Sigmoid colon (tissue), 6 donors: ENCODE measurements at regions not wholly inside any gene's neighbourhood (a gene's known extent, or its start where the extent isn't known, plus 50 kb on each side); places are given as distances from the start of the nearest gene placed in this dataset.

Source experiments
- DNase-seq: peaks from one replicate; pipeline ENCODE4 v3.0.0-alpha.2; 2019
- H3K27ac ChIP-seq, 4 donors: fragments of 200-600 bp; sonication (generic); one replicate each; pipeline ENCODE4 v1.5.1; 2016 to 2019; ENCODE audit warnings: mild to moderate bottlenecking in 1 of 4
- H3K27me3 ChIP-seq, 3 donors: fragments of 200-600 bp; sonication (generic); one replicate each; pipeline ENCODE4 v1.5.1; 2019; ENCODE audit warnings: mild to moderate bottlenecking in 1 of 3
- H3K36me3 ChIP-seq, 4 donors: fragments of 200-600 bp; sonication (generic); one replicate each; pipeline ENCODE4 v1.5.1; 2016 to 2019
- H3K4me1 ChIP-seq, 4 donors: fragments of 200-600 bp; sonication (generic); one replicate each; pipeline ENCODE4 v1.5.1; 2017 to 2019
- H3K4me3 ChIP-seq, 4 donors: fragments of 200-600 bp; sonication (generic); one replicate each; pipeline ENCODE4 v1.5.1; 2017 to 2019; ENCODE audit warnings: mild to moderate bottlenecking in 2 of 4, moderate library complexity in 1 of 4
- H3K9me3 ChIP-seq, 4 donors: fragments of 200-600 bp in 3 of 4; sonication (generic) in 3 of 4; one replicate each; pipeline versions ENCODE4 v1.5.1 to v1.6.1; 2013 to 2019
- CTCF ChIP-seq, 4 experiments: fragments of 450-650 bp in 3 of 4; fragments of 200-600 bp in 1 of 4; IDR thresholded peaks; one replicate each; pipeline ENCODE4 v1.5.1; 2016 to 2019; ENCODE audit warnings: antibody characterized with exemption in 4 of 4, mild to moderate bottlenecking in 3 of 4, moderate library complexity in 2 of 4
- EP300 ChIP-seq, 4 donors: sonication (generic); formaldehyde crosslinking; IDR thresholded peaks; one replicate each; pipeline ENCODE4 v1.6.1; 2017; ENCODE audit warnings: antibody characterized with exemption in 4 of 4
- POLR2A ChIP-seq, 2 donors: fragments of 450-650 bp; IDR thresholded peaks; one replicate each; pipeline ENCODE4 v1.6.1; 2016; ENCODE audit warnings: antibody characterized with exemption in 2 of 2, mild to moderate bottlenecking in 2 of 2, moderate library complexity in 2 of 2
- POLR2AphosphoS5 ChIP-seq, 4 donors: sonication (generic); formaldehyde crosslinking; IDR thresholded peaks; one replicate each; pipeline ENCODE4 v1.6.1; 2017; ENCODE audit warnings: antibody characterized with exemption in 4 of 4
- WGBS, 2 donors: extraction: QIAGEN DNeasy Blood & Tissue Kit; methylation state at CpG; one replicate each; pipeline ENCODE4 v1.1.7; 2013; 5-methylcytosine and 5-hydroxymethylcytosine counted together
- intact Hi-C: fragments of 100-400 bp; cut with DNase I; formaldehyde crosslinking; loops from one replicate; pipeline ENCODE4 v1.15.1; 2023
- donor health status: healthy with polysubstance abuse.
- donor health status: healthy.

GRCh38 chr2:208654056-208654455 lies 247.5 kb downstream of the PTH2R start:
- H3K4me3 ChIP-seq = no peak overlapping the region
- no peaks in the 10 kb centered on the region for H3K36me3 ChIP-seq
- no peaks in the 10 kb centered on the region for H3K9me3 ChIP-seq
- no peaks in the 10 kb centered on the region for H3K4me1 ChIP-seq
- intact Hi-C loops = no loop called here
- H3K27ac ChIP-seq = no peak overlapping the region
- no peak for DNase-seq
- no peaks in the 10 kb centered on the region for H3K27me3 ChIP-seq
- no peak for TF ChIP-seq CTCF (IDR thresholded peaks at IDR 0.05)
- TF ChIP-seq POLR2A (IDR thresholded peaks at IDR 0.05) = no peak
- no peak for TF ChIP-seq EP300 (IDR thresholded peaks at IDR 0.05)
- no peak for TF ChIP-seq POLR2AphosphoS5 (IDR thresholded peaks at IDR 0.05)

GRCh38 chr2:208657468-208657867 lies 250.9 kb downstream of the PTH2R start:
- DNase-seq = no peak
- Histone ChIP-seq H3K27me3 (no peaks in the 10 kb centered on the region), H3K4me3 (no peak overlapping the region), H3K36me3 (no peaks in the 10 kb centered on the region), H3K27ac (no peak overlapping the region), H3K9me3 (no peaks in the 10 kb centered on the region), H3K4me1 (no peaks in the 10 kb centered on the region)
- intact Hi-C loops = no loop called here
- WGBS, 2 donors = 51 to 73% methylated on average over 1 of the region's 1 CpG
- no peak for TF ChIP-seq EP300 (IDR thresholded peaks at IDR 0.05)
- no peak for TF ChIP-seq CTCF (IDR thresholded peaks at IDR 0.05)
- no peak for TF ChIP-seq POLR2AphosphoS5 (IDR thresholded peaks at IDR 0.05)
- TF ChIP-seq POLR2A (IDR thresholded peaks at IDR 0.05) = no peak

DNA sequence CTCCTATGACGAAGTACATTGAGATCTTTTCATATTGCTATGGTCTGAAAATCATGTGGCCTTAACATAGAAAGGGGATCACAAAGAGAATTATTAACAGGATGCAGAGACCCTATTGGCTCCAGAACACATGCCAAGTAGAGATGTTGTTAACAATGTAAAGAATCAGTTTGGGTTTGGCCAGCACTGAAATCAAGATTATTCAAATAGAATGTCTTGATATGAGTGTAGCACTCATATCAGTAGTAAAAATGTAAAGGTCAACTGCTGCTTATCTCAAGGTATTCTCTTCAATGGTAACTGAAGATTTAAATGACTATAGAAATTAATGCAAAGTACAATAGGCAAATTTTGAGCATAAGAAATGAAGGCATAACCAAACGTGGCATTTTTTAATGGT lies 262.8 kb downstream of the PTH2R start:
- no peak for TF ChIP-seq EP300 (IDR thresholded peaks at IDR 0.05)
- TF ChIP-seq POLR2A (IDR thresholded peaks at IDR 0.05) = no peak
- no peak for TF ChIP-seq POLR2AphosphoS5 (IDR thresholded peaks at IDR 0.05)
- no peak for TF ChIP-seq CTCF (IDR thresholded peaks at IDR 0.05)
- H3K4me1 ChIP-seq = no peaks in the 10 kb centered on the region
- H3K4me3 ChIP-seq = no peak overlapping the region
- H3K36me3 ChIP-seq = no peaks in the 10 kb centered on the region
- no peaks in the 10 kb centered on the region for H3K27me3 ChIP-seq
- intact Hi-C loops = no loop called here
- no peak overlapping the region for H3K27ac ChIP-seq
- no peaks in the 10 kb centered on the region for H3K9me3 ChIP-seq
- DNase-seq = no peak
- WGBS, 2 donors = 76 to 85% methylated on average over 2 of the region's 2 CpGs

- Histone ChIP-seq H3K27me3 (no peaks in the 10 kb centered on the region), H3K36me3 (no peaks in the 10 kb centered on the region), H3K4me1 (no peaks in the 10 kb centered on the region), H3K4me3 (no peak overlapping the region), H3K27ac (no peak overlapping the region), H3K9me3 (no peaks in the 10 kb centered on the region)
- DNase-seq = no peak
- no peak for TF ChIP-seq POLR2A (IDR thresholded peaks at IDR 0.05)
- 23 to 32% methylated on average over 1 of the region's 1 CpG for WGBS, 2 donors
- intact Hi-C loops = no loop called here
Measured at GRCh38 chr2:208671284-208671683, 264.7 kb downstream of the PTH2R start.

DNA sequence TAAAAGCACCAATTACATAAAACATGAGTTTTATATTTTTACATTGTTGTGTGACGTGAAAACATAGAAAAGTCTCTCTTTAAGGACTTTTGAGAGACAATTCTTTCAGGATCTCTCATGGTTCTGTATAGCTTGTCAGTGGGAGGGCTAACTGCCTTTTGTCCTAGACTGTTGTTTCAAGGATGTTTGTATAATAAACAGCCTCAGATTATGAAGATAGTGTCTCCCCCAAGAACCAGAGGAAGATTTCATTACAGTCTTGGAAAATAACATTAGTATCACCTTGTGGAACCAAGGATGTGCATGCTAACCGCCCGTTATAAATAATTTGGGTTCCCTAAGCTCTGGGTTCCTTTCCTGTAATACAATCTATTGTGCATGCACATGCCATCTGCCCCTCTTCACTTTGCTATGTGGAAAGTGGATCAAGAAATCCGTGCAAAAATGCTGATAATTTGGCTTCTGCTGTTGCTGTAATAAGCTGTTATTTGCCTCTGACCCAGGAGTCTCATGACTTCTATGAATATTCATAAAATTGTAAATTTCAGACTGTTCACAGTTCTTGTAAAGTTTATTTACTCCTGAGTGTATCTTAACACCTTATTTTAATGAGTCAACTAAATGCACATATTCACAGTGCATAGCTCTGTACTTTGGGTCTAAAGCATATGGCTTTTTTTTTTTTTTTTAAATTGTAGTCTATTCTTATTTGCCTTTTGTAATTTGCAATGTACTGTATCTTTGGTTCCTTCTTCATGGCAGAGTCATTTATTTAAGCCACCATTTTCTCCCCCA lies 265.5 kb downstream of the PTH2R start:
- intact Hi-C loops = no loop called here
- 67 to 76% methylated on average over 4 of the region's 4 CpGs for WGBS, 2 donors

More for the DNA sequence above, 265.5 kb downstream of the PTH2R start:
- Histone ChIP-seq H3K4me1 (no peaks in the 10 kb centered on the region), H3K9me3 (no peaks in the 10 kb centered on the region), H3K27ac (no peak overlapping the region), H3K36me3 (no peaks in the 10 kb centered on the region), H3K4me3 (no peak overlapping the region), H3K27me3 (no peaks in the 10 kb centered on the region)
- DNase-seq = no peak
- TF ChIP-seq EP300 (IDR thresholded peaks at IDR 0.05) = no peak
- TF ChIP-seq CTCF (IDR thresholded peaks at IDR 0.05) = no peak
- TF ChIP-seq POLR2A (IDR thresholded peaks at IDR 0.05) = no peak
- no peak for TF ChIP-seq POLR2AphosphoS5 (IDR thresholded peaks at IDR 0.05)
